A549 (cell line): ENCODE measurements at regions not wholly inside any gene's neighbourhood (a gene's known extent, or its start where the extent isn't known, plus 50 kb on each side); places are given as distances from the start of the nearest gene placed in this dataset.
"Not testable (repeated sequence)": the region's sequence is repeated elsewhere in the genome, so short reads cannot be mapped to it uniquely, and the experiment has no call there.

Experiments used
- EP300 ChIP-seq, 2 experiments: fragments of >200 bp; sonication (Bioruptor Twin); formaldehyde crosslinking; IDR thresholded peaks; 2 replicates in 1 of 2; 3 replicates in 1 of 2; pipeline ENCODE4 v1.6.1; 2016 to 2017
- FOSL2 ChIP-seq, 2 experiments: fragments of 450-650 bp in 1 of 2; fragments of >200 bp in 1 of 2; sonication (Bioruptor Twin) in 1 of 2; formaldehyde crosslinking; IDR thresholded peaks; 2 replicates each; pipeline versions ENCODE4 v1.5.0 to v1.6.1; 2016 to 2020; ENCODE audit warnings: mild to moderate bottlenecking in 1 of 2, moderate library complexity in 1 of 2

DNA sequence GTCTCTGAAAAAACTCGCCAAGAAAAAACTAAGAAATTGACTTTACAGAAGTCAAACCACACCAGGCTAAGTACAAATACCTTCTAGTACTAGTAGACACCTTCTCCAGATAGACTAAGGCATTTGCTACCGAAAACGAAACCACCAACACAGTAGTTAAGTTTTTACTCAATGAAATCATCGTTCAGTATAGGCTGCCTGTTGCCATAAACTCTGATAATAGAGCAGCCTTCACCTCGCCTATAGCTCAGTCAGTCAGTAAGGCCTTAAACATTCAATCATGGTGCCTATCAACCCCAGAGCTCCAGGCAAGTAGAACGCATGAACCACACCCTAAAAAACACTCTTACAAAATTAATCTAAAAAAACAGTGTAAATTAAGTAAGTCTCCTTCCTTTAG, 96.8 kb upstream of the FAM90A26 start:
- TF ChIP-seq FOSL2 (IDR thresholded peaks at IDR 0.05); FOSL2 (CRISPR knock-in tag; IDR thresholded peaks at IDR 0.05); EP300 (IDR thresholded peaks at IDR 0.05): not testable (repeated sequence)
